Large intestine (tissue), 3 donors: ENCODE measurements at regions not wholly inside any gene's neighbourhood (a gene's known extent, or its start where the extent isn't known, plus 50 kb on each side); places are given as distances from the start of the nearest gene placed in this dataset.

ENCODE experiments used
- DNase-seq, 2 donors: peaks; one replicate each; pipeline versions ENCODE4 v3.0.0 to v3.0.0-alpha.2; 2013
- H3K27ac ChIP-seq: one replicate; pipeline ENCODE4 v1.5.1; 2013; ENCODE audit warnings: low read length
- H3K27me3 ChIP-seq: 2 replicates; pipeline ENCODE4 v1.6.1; 2013; ENCODE audit warnings: low read length; ENCODE audit not compliant: control insufficient read depth, insufficient read depth
- H3K36me3 ChIP-seq: 2 replicates; pipeline ENCODE4 v1.6.1; 2013; ENCODE audit warnings: low read length; ENCODE audit not compliant: control insufficient read depth, insufficient read depth
- H3K4me1 ChIP-seq: one replicate; pipeline ENCODE4 v1.6.1; 2013; ENCODE audit warnings: low read length; ENCODE audit not compliant: control insufficient read depth, insufficient read depth
- H3K4me3 ChIP-seq: one replicate; pipeline ENCODE4 v1.5.1; 2013; ENCODE audit warnings: low read length
- H3K9me3 ChIP-seq: one replicate; pipeline ENCODE4 v1.6.1; 2013; ENCODE audit warnings: mild to moderate bottlenecking, low read depth, low read length, moderate library complexity; ENCODE audit not compliant: control insufficient read depth
- WGBS: methylation state at CpG from one replicate; pipeline ENCODE4 v1.1.5; 2013; ENCODE audit warnings: low lambda C conversion rate; ENCODE audit not compliant: insufficient coverage; 5-methylcytosine and 5-hydroxymethylcytosine counted together

DNA sequence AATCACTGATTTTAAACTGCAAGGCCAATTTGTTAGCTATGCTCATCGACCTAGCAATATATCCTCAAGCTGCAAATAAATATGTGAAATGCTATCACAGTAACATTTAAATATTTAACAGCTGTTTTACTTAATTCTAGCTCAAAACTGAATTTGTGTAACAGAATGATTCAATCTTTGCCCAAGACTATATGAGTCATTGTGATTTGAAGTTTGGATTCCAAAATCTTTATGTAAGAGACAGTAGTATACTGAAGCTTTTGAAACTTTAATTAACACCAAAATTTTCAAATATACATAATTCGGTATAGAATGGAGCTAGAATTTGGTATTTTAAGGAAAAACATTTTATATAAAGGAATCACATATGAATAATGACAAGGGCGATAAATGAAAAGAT is 603.0 kb upstream of the ROBO2 start:
- no peaks in the 10 kb centered on the region for H3K4me1 ChIP-seq
- WGBS = no CpG with 5 or more reads among the region's 3 CpGs
- DNase-seq = no peak

DNA sequence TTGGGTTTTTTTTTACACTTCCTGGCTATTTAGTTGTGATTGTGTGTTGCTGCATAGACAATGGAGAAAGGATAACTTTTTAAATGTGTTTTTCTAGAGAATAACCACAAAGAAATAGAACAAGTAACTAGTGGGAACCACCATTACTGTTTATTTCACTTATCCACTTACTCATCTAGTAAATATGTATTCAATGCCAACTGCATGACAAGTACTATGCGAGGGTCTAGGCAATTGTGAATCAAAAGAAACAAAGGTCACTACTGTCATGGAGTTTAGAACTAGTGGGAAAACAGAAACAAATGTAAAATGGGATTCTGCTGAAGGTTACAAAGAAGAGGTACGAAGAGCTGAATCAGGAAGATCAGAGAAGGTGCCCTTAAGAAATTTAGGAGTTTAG is 600.9 kb upstream of the ROBO2 start:
- H3K4me1 ChIP-seq = no peaks in the 10 kb centered on the region
- H3K4me3 ChIP-seq = no peak overlapping the region
- no peaks in the 10 kb centered on the region for H3K36me3 ChIP-seq
- H3K27ac ChIP-seq = no peak overlapping the region
- no peaks in the 10 kb centered on the region for H3K9me3 ChIP-seq
- H3K27me3 ChIP-seq = no peaks in the 10 kb centered on the region
- no peak for DNase-seq
- 33% methylated on average over 1 of the region's 2 CpGs for WGBS

More for the DNA sequence above, 603.0 kb upstream of the ROBO2 start:
- Histone ChIP-seq H3K9me3 (no peaks in the 10 kb centered on the region), H3K4me3 (no peak overlapping the region), H3K27me3 (no peaks in the 10 kb centered on the region), H3K36me3 (no peaks in the 10 kb centered on the region), H3K27ac (no peak overlapping the region)

DNA sequence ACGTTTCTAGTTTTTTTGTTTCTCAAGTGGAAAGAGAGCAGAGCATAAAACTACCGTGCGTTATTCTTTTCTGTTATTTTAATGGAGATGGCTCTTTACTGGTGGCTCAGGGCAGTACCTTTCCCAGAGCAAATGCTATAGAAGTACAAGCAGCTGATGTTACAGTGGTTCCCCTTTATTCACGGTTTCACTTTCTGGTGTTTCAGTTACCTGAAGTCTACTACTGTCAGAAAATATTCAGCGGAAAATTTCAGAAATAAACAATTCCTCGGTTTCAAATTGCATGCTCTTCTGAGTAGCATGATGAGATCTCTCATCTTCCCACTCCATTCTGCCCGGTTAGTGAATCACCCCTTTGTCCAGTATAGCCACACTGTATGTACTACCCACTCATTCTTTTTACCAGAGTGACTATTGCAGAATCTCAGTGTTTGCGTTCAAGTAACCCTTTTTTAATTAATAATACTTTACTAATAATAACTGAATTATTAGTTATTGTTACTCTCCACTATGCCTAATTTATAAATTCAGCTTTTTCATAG is 597.5 kb upstream of the ROBO2 start:
- Histone ChIP-seq H3K4me3 (no peak overlapping the region), H3K9me3 (no peaks in the 10 kb centered on the region), H3K4me1 (no peaks in the 10 kb centered on the region), H3K36me3 (no peaks in the 10 kb centered on the region), H3K27me3 (no peaks in the 10 kb centered on the region), H3K27ac (no peak overlapping the region)
- DNase-seq = no peak
- 94% methylated on average over 3 of the region's 8 CpGs for WGBS

DNA sequence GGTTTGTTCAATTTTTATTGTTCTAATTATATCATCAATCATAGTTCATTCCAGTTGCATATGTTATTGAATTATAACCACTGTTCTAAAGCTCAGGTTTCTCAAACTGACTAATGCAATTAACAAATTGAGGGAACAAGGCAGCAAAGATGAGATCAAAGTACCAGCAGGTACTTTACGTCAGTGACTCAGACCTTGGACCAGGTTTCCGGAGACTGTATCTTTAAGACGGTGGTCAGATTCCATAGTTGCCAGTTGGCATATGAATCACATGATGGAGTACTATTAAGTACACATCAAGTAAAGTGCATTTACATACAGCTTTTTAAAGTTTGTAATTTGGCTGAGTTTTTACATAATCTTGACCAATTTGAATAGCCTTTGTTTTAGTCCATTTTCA is 583.6 kb upstream of the ROBO2 start:
- no peak overlapping the region for H3K27ac ChIP-seq
- H3K27me3 ChIP-seq = no peaks in the 10 kb centered on the region
- DNase-seq = peak in 1 of 2 donors; percentile 10
- H3K36me3 ChIP-seq = no peaks in the 10 kb centered on the region
- H3K4me1 ChIP-seq = no peaks in the 10 kb centered on the region
- no CpG with 5 or more reads among the region's 3 CpGs for WGBS
- no peaks in the 10 kb centered on the region for H3K9me3 ChIP-seq
- no peak overlapping the region for H3K4me3 ChIP-seq

DNA sequence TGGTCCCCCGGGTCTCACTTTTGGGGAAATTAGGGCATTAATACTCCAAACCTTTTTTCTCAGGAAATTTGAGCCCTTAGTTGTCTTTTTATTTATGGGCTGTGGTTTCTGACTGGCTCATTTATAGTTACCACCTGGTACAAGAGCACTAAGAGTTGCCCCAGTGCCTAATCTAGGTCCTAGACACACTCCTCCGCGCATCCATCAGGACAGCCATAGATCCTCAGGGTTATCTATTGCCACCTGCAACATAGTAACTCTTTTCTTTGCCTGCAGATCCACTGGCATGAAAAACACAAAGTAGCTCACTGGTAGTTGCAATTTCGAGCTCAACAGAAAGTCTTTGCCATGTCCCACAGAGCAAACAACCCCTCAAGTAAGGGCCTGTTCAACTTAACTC is 576.4 kb upstream of the ROBO2 start:
- H3K4me3 ChIP-seq = no peak overlapping the region
- WGBS = 100% methylated on average over 1 of the region's 4 CpGs
- no peaks in the 10 kb centered on the region for H3K9me3 ChIP-seq
- no peaks in the 10 kb centered on the region for H3K36me3 ChIP-seq
- H3K27me3 ChIP-seq = no peaks in the 10 kb centered on the region
- no peak overlapping the region for H3K27ac ChIP-seq
- H3K4me1 ChIP-seq = no peaks in the 10 kb centered on the region
- DNase-seq = no peak

DNA sequence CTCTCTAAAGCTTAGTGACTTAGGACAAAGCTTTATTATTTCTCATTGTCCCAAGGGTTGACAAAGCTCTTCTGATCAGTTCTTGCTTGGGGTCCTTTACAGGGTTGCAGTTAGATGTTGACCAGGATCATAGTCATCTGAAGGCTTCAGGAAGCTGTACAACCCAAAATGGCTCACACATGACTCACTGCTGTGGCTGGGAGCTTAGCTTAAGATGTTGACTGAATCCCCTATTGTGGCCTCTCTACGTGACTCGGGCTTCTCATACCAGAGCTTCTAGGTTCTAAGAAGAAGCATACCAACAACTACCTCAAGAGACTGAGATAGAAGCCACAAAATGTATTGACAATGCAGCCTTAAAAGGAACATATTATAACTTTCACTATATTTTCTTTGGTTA is 569.6 kb upstream of the ROBO2 start:
- H3K4me3 ChIP-seq = no peak overlapping the region
- no peaks in the 10 kb centered on the region for H3K27me3 ChIP-seq
- H3K36me3 ChIP-seq = no peaks in the 10 kb centered on the region
- H3K4me1 ChIP-seq = no peaks in the 10 kb centered on the region
- H3K27ac ChIP-seq = no peak overlapping the region
- H3K9me3 ChIP-seq = no peaks in the 10 kb centered on the region
- DNase-seq = no peak
- WGBS = no CpG with 5 or more reads among the region's 2 CpGs

DNA sequence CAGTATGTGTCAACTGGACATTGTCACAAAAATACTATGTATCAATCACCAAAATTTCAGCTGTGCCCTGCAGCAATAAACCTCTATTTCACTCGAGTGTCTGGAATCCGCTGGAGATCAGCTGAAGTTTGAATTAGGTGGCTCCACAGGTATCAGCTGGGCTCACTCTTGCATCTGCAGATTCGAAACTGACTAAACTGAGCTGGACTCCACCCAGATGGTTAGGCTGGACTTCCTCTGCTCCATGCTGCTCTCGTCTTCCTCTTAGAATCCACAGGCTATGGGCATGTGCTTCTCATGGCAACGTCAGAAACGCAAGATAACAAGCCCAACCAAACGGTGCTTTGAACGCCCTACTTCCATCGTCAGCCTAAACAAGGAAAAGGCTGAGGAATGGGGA is 565.3 kb upstream of the ROBO2 start:
- Histone ChIP-seq H3K27me3 (no peaks in the 10 kb centered on the region), H3K36me3 (no peaks in the 10 kb centered on the region), H3K27ac (no peak overlapping the region), H3K4me1 (no peaks in the 10 kb centered on the region), H3K4me3 (no peak overlapping the region), H3K9me3 (no peaks in the 10 kb centered on the region)
- WGBS = 100% methylated on average over 3 of the region's 9 CpGs
- no peak for DNase-seq

DNA sequence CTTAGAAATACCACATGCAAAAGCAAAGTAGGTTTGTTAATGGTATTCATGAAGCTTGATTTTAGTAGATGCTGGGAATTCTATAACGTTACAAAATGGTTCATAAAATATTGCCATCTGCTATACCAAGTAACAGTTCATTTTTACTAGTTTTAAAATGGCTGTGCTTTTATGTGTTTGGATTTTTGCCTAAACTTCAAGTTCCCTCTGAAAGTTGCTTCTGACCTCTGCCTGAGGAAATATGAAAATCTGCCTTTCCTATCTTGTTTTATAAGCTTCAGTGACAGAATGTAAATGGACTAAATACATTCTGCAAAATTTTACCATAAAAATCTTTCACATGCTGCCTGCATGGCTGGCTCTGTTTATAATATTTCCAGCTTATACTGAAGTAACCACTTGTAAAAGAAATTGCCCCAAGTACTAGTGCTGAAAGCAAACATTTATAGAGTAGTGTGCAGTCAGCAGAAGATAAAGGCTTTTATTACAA is 560.7 kb upstream of the ROBO2 start:
- Histone ChIP-seq H3K36me3 (no peaks in the 10 kb centered on the region), H3K9me3 (no peaks in the 10 kb centered on the region), H3K4me1 (no peaks in the 10 kb centered on the region), H3K4me3 (no peak overlapping the region), H3K27me3 (no peaks in the 10 kb centered on the region), H3K27ac (no peak overlapping the region)
- WGBS = no CpG with 5 or more reads among the region's 1 CpG
- DNase-seq = no peak

DNA sequence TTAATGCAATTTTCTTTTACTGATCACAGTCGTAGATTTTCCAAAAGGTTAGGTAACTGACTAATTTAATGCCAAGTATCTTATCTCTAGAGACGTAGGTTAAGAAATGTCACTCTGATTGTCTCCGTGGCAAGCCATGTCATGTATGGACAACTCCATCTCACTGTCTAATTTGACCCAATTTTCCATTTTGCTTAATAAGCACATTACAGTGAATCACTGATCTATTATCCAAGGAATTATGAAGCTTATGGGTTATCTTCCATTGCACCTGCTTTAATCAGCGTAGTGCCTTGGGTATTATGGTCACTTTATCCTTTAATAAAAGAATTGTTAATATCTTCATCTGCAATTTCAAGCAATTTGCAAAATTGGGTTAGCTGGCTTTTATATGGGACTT is 557.4 kb upstream of the ROBO2 start:
- 79% methylated on average over 4 of the region's 4 CpGs for WGBS
- DNase-seq = no peak
- no peak overlapping the region for H3K27ac ChIP-seq
- no peaks in the 10 kb centered on the region for H3K27me3 ChIP-seq
- H3K4me1 ChIP-seq = no peaks in the 10 kb centered on the region
- H3K4me3 ChIP-seq = no peak overlapping the region
- no peaks in the 10 kb centered on the region for H3K9me3 ChIP-seq
- H3K36me3 ChIP-seq = no peaks in the 10 kb centered on the region

DNA sequence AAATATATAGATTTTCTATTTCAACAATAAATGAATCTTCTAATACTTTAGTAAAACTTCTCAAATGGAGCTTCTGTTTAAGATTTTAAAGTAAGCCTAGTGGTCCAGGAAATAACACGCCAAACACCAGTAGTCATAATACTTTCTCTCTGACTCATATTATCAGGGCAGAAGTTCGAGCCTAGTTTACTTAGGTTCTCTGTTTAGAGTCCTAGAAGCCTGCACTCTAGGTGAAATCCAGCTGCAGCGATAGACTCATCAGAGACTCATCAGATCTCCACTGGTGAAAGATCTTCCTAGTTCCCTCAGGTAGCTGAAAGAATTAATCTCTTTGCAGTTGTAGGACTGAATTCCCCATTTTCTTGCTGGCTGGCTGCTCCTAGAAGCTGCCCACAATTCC is 552.5 kb upstream of the ROBO2 start:
- WGBS = 80% methylated on average over 1 of the region's 3 CpGs
- H3K27ac ChIP-seq = no peak overlapping the region
- no peaks in the 10 kb centered on the region for H3K27me3 ChIP-seq
- DNase-seq = no peak
- H3K4me1 ChIP-seq = no peaks in the 10 kb centered on the region
- H3K9me3 ChIP-seq = no peaks in the 10 kb centered on the region
- H3K4me3 ChIP-seq = no peak overlapping the region
- no peaks in the 10 kb centered on the region for H3K36me3 ChIP-seq

DNA sequence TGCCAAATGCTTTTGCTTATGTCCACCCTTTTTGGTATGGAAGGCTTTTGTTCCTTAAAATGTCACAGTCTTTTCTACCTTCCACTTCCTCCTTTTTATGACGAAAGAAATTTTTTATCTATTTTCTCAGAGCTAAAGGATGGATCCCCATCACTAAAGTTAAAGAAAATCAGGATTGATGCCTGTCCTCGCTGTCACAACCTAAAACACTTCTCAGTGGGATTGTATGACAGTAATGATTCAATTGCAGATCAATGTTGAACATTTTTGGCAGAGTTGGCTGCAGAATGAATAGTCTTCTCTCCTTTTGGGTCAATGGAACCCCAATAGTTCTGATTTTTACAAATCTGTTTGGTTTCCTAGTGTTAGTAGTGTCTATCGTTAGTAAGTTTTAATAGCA is 549.8 kb upstream of the ROBO2 start:
- Histone ChIP-seq H3K36me3 (no peaks in the 10 kb centered on the region), H3K27me3 (no peaks in the 10 kb centered on the region), H3K4me1 (no peaks in the 10 kb centered on the region), H3K27ac (no peak overlapping the region), H3K9me3 (no peaks in the 10 kb centered on the region), H3K4me3 (no peak overlapping the region)
- DNase-seq = no peak
- WGBS = 86% methylated on average over 2 of the region's 3 CpGs
